C4-2B (cell line): ENCODE measurements at regions not wholly inside any gene's neighbourhood (a gene's known extent, or its start where the extent isn't known, plus 50 kb on each side); places are given as distances from the start of the nearest gene placed in this dataset.

Experiments
- CTCF ChIP-seq: fragments of 450-650 bp; conservative IDR thresholded peaks from 2 replicates; pipeline ENCODE4 v1.5.1; 2017; ENCODE audit warnings: mild to moderate bottlenecking
- ZFX ChIP-seq: fragments of 450-650 bp; IDR thresholded peaks from 2 replicates; pipeline ENCODE4 v1.6.1; 2017

DNA sequence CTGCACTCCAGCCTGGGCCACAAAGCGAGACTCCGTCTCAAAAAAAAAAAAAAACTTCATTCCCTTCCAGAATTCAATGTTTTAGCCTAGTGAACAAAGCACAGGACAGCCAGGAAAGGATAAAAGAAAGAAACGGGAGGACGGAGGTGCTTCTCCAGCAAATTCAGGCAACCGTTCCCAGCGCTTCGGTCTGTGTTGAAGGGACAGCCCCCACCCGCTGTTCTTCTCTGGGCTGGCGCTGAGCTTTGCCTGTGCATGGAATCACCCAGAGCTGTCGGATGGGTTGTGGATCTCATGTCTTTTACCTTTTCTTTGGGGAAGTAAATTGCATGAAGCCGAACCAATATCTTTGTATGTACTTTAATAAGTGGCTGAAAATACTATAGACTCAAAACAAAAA is 248.4 kb upstream of the IRX2 start:
- no peak for TF ChIP-seq CTCF
- TF ChIP-seq ZFX = no peak
